Suprapubic skin (tissue), 3 donors: ENCODE measurements at regions not wholly inside any gene's neighbourhood (a gene's known extent, or its start where the extent isn't known, plus 50 kb on each side); places are given as distances from the start of the nearest gene placed in this dataset.
"Not testable (repeated sequence)": the region's sequence is repeated elsewhere in the genome, so short reads cannot be mapped to it uniquely, and the experiment has no call there.

Source experiments
- CTCF ChIP-seq, 2 donors: fragments of 200-600 bp in 1 of 2; fragments of 450-650 bp in 1 of 2; sonication (generic) in 1 of 2; IDR thresholded peaks; one replicate each; pipeline ENCODE4 v1.5.1; 2016 to 2019; ENCODE audit warnings: antibody characterized with exemption in 2 of 2, mild to moderate bottlenecking in 1 of 2, moderate library complexity in 1 of 2
- POLR2A ChIP-seq, 2 donors: fragments of 450-650 bp; IDR thresholded peaks; one replicate each; pipeline ENCODE4 v1.6.1; 2017; ENCODE audit warnings: antibody characterized with exemption in 2 of 2, mild to moderate bottlenecking in 2 of 2, moderate library complexity in 2 of 2

- TF ChIP-seq POLR2A, CTCF (IDR thresholded peaks at IDR 0.05): not testable (repeated sequence)
These were observed 62.8 kb upstream of the IFFO2 start for GRCh38 chr1:19019288-19019687.
